ENCODE measurements at regions not wholly inside any gene's neighbourhood (a gene's known extent, or its start where the extent isn't known, plus 50 kb on each side); places are given as distances from the start of the nearest gene placed in this dataset.

DNA sequence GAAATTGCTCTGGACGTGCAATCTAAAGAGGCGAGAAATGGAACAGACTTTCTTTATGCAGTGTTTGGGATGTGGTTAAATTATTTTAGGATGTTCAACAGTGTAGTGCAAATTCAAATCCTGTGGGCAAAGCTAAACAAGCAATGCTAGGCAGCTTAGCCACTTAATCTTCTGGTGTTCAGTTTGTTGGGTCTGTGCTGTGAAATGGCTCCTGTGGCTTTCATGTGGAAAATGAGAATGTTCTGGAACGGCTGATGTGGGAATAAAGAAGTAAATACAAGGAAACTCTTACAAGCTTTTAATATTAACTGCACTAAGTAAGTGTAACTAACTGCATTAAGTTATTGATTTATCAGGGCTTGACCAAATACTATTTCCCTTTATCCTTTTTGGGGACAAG is 766.6 kb downstream of the ADGRL2 start:
- no peak for DNase-seq (ENCODE audit: extremely low read depth, low read depth)
- no peak for TF ChIP-seq CTCF (IDR thresholded peaks at IDR 0.05; ENCODE audit: low read depth, low read length)

DNA sequence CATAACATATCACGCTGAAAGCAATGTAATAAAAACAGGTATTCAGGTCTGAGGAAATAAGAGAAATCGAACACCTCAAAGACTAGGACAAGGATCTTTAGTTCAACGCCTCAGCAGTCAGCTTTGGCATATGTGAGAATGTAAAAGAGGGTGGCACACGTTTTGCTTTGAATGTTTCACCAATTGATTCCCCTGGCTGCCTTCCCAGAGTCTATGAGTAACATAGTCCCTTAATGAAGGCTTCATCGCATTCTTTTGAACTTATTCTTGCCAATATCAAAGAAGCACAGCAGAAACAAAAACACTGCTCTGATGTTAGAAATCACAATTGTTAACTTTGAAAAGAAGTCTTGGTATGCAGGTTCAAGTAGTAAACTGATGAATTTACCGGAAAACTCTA is 764.8 kb downstream of the ADGRL2 start:
- no peak for TF ChIP-seq CTCF (IDR thresholded peaks at IDR 0.05; ENCODE audit: low read depth, low read length)
- DNase-seq (ENCODE audit: extremely low read depth, low read depth), result no peak

- peak; percentile 40 for TF ChIP-seq CTCF (IDR thresholded peaks at IDR 0.05; ENCODE audit: low read depth, low read length)
- DNase-seq (ENCODE audit: extremely low read depth, low read depth), result peak; percentile 28
Observed at GRCh38 chr1:82565146-82565545, 764.4 kb downstream of the ADGRL2 start.

DNA sequence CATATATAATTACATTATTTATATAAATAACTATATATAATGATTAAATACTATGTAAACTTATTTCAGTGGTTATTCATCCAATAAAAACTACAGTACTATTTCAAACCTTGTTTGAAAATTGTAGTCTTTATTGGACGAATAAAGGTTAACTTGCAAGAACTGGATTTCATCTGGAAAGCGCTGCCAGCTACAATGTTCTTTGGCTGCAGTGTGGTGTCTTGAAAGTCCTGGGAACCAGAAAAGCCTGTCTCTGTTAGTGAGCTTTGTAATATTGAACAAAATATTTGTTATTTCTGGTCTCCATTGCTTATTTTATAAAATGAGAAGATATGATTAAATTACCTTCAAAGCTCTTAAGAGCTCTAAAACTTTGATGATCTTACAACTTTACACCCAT is 763.6 kb downstream of the ADGRL2 start:
- DNase-seq (ENCODE audit: extremely low read depth, low read depth), result no peak

DNA sequence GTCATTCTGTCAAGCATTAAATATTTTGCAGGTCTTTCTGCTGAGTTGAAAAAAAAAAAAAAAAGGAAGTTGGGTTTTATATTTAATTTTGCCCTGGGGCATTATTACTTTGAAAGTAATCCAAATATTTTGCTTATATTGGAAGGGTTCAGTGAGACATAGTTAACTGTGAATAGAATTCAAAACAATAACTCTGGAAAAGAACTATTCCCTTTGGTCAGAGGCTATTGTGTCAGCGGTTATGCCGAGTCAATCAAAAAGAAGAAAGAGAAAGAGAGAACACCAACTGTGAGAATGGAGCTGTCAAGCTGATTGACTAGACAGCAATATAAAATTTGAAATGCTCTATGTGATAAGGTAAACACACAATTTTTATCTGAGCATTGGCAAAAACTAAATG is 761.7 kb downstream of the ADGRL2 start:
- no peak for TF ChIP-seq CTCF (IDR thresholded peaks at IDR 0.05; ENCODE audit: low read depth, low read length)

More for the DNA sequence above, 763.6 kb downstream of the ADGRL2 start:
- no peak for TF ChIP-seq CTCF (IDR thresholded peaks at IDR 0.05; ENCODE audit: low read depth, low read length)

DNA sequence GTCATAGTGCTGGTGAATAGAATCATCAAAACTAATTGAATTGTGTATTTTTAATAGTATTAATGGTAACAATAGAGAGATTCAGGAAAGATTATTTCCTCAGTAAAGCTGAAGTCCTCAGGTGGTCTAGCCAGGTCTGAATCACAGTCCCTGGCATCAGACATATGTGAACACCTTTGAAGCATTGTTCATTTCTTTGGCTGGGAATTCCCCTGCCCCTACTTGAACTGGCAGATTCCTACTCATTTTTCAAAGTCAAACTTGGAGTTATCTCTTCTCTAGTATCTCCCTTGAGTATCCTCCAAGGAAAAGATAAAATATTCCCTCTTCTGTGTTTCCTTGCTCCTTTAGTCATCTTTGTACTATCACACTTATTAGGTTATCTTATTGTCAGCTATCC is 759.8 kb downstream of the ADGRL2 start:
- no peak for DNase-seq (ENCODE audit: extremely low read depth, low read depth)
- TF ChIP-seq CTCF (IDR thresholded peaks at IDR 0.05; ENCODE audit: low read depth, low read length), result no peak

More for the DNA sequence above, 761.7 kb downstream of the ADGRL2 start:
- no peak for DNase-seq (ENCODE audit: extremely low read depth, low read depth)

GRCh38 chr1:82555501-82555900 is 754.8 kb downstream of the ADGRL2 start:
- DNase-seq (ENCODE audit: extremely low read depth, low read depth), result no peak
- no peak for TF ChIP-seq CTCF (IDR thresholded peaks at IDR 0.05; ENCODE audit: low read depth, low read length)

Data from AG09319 (cell line).